ENCODE measurements at regions not wholly inside any gene's neighbourhood (a gene's known extent, or its start where the extent isn't known, plus 50 kb on each side); places are given as distances from the start of the nearest gene placed in this dataset.

DNA sequence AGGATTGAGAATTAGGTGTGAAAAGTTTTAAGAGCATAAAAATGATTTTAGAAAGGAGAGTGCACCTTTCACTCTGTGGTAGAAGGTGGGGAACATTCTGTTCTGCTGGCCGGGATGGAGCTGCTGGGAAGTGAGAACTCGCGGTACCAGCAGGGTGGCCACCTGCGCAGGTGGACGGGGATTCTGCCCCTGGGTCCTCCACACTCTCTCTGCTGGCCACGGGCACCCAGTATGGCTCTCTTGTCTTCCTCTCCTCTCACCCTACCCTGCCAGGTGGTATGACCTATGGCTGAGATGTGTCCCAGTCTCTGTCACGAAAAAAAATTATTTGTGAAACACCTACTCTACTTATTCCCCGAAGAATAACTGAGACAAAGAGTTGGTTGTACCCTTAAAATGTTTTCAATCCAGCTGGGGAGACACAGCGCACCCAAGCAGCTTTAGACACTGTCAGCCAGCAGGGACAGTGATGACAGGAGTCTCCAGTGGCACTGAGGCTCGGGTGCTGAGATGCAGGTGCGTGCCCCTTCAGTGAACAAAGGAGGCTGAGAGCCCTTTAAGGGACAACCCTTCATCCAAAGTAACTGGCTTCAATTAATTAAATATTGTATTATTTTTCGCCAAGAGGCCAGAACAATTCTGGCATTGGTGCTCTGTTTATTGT, 195.4 kb downstream of the TBXT start:
- in situ Hi-C loops (cut with MboI; ENCODE audit: low pct_unique_long_range_greater_than_20kb in 2 of 9, low sequenced_read_pairs in 9 of 9, unreplicated experiment in 9 of 9) = no loop called here
- WGBS, 10 experiments = 0 to 100% (median 68%) methylated on average over 1 to 6 of the region's 12 CpGs; no CpG with 5 or more reads in 3 of the 10 experiments
- ATAC-seq (replicated peaks in 6 of 8) = no peak
- no peaks in the 10 kb centered on the region for H3K4me1 ChIP-seq (replicated peaks in 1 of 2)
- H3K27ac ChIP-seq = no peak overlapping the region
- H3K4me3 ChIP-seq = no peak overlapping the region

DNA sequence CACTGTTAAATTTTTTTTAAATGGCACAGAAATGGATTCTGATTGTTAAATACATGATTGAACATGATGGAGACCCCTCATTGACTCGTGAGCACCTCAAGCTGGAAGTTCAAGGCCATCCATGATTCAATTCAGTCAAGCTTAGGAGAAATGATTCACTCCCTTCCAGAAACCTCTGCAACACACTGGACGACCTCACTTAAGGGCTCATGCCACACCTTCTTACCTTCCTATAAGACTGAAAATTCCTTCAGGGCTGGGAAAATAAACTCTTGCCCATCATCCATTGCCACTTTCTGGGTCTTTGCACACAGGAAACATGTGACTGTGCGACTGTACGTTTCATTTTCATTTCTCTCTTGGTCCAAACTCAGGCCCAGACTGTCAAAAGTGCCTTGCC, 196.4 kb downstream of the TBXT start:
- in situ Hi-C loops (cut with MboI; ENCODE audit: low pct_unique_long_range_greater_than_20kb in 2 of 9, low sequenced_read_pairs in 9 of 9, unreplicated experiment in 9 of 9) = no loop called here
- WGBS, 10 experiments = 0 to 80% (median 70%) methylated on average over 1 to 4 of the region's 4 CpGs; no CpG with 5 or more reads in 3 of the 10 experiments
- no peak overlapping the region for H3K4me3 ChIP-seq
- H3K4me1 ChIP-seq (replicated peaks in 1 of 2) = no peaks in the 10 kb centered on the region
- no peak for ATAC-seq (replicated peaks in 6 of 8)
- H3K27ac ChIP-seq = no peak overlapping the region

DNA sequence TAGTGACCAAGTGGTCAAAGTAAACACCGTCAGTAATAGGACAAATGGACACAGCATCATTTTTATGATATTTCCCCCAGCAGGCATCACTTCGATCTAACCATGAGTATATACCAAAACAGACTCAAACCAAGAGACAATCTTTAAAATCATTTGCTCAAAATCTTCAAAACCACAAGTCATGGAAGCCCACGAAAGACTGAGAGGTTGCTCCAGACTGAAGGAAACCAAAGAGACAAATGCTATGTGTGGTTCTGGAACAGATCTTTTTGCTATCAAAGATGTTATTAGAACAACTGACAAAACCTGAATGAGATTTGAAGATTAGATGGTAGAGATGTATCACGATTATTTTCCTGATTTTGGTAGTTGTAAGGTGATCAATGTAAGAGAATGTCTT, 197.7 kb downstream of the TBXT start:
- H3K4me1 ChIP-seq (replicated peaks in 1 of 2) = no peaks in the 10 kb centered on the region
- ATAC-seq (replicated peaks in 6 of 8) = no peak
- H3K4me3 ChIP-seq = no peak overlapping the region
- H3K27ac ChIP-seq = no peak overlapping the region
- 7 to 100% (median 60%) methylated on average over 1 to 4 of the region's 4 CpGs for WGBS, 10 experiments
- in situ Hi-C loops (cut with MboI; ENCODE audit: low pct_unique_long_range_greater_than_20kb in 2 of 9, low sequenced_read_pairs in 9 of 9, unreplicated experiment in 9 of 9) = no loop called here

DNA sequence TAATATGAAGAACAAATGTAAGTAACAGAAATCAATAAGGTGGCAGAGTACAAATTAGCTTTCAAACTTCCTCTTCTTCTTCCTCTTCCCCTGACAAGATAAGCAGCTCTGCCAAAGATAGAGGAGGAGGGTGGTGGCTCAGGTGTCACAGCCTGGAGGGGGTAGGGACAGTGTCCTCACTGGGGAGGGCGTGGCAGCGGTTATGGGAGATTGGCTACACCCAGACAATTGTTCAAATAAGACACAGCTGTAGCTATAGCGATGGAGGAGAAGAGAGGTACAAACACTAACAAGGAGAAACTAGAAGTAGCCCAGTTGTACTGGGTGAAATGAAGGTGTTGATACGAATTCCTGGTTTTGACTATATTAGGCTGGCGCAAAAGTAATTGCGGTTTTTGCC, 198.5 kb downstream of the TBXT start:
- Histone ChIP-seq H3K4me1 (replicated peaks in 1 of 2) (no peaks in the 10 kb centered on the region), H3K27ac (no peak overlapping the region), H3K4me3 (no peak overlapping the region)
- in situ Hi-C loops (cut with MboI; ENCODE audit: low pct_unique_long_range_greater_than_20kb in 2 of 9, low sequenced_read_pairs in 9 of 9, unreplicated experiment in 9 of 9) = no loop called here
- 53 to 100% (median 83%) methylated on average over 1 to 6 of the region's 6 CpGs; no CpG with 5 or more reads in 3 of the 10 experiments for WGBS, 10 experiments
- ATAC-seq (replicated peaks in 6 of 8) = no peak

DNA sequence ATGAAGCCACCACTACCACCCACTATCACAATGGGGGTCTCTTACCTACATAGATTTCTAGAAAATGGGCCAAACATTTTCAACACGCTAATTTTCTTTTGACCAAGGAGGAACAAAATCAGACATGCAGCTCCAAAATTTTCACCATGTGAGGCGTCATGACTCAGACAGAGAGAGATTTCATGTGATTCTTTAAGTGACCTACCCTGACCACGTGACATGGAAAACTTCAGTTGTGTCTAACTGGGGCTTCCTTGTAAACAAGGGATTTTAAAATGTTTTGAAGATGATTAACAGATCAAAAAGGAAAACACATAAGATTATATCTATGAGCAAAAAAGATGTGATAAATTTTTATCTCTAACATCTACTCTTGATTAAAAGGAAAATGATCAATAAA, 199.2 kb downstream of the TBXT start:
- no peak overlapping the region for H3K27ac ChIP-seq
- H3K4me3 ChIP-seq = no peak overlapping the region
- H3K4me1 ChIP-seq (replicated peaks in 1 of 2) = no peaks in the 10 kb centered on the region
- in situ Hi-C loops (cut with MboI; ENCODE audit: low pct_unique_long_range_greater_than_20kb in 2 of 9, low sequenced_read_pairs in 9 of 9, unreplicated experiment in 9 of 9) = no loop called here
- WGBS, 10 experiments = 22 to 92% (median 81%) methylated on average over 1 to 3 of the region's 3 CpGs; no CpG with 5 or more reads in 1 of the 10 experiments
- ATAC-seq (replicated peaks in 6 of 8) = no peak

DNA sequence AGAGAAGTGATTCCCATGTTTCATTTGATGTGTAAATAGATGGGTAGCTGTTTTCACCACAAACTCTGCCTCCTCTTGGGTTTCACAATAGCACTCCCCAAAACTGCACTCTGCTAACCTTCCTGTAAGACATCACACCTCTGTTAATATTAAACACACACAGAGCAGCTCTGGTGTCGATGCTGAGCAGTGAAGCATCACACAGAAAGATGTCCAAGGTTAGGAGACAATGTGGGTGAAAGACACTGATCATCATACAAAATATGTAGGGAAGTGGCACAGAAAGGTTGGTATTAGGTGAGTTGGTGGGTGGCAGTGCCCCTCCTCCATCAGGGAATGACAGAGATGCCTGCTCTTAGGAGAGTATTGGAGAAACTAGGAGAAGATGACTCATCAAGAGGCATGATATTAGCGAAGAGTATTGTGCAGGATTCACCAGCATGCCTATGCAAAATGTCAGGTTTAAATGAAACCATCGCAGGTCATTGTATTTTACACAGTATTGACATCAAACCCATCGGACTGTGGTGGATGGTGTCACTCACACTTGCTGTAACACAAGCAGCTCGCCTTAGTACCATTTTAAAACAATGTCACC, 199.7 kb downstream of the TBXT start:
- Histone ChIP-seq H3K4me3 (no peak overlapping the region), H3K27ac (no peak overlapping the region), H3K4me1 (replicated peaks in 1 of 2) (no peaks in the 10 kb centered on the region)
- in situ Hi-C loops (cut with MboI; ENCODE audit: low pct_unique_long_range_greater_than_20kb in 2 of 9, low sequenced_read_pairs in 9 of 9, unreplicated experiment in 9 of 9) = no loop called here
- ATAC-seq (replicated peaks in 6 of 8) = peak in 3 of 8 experiments; percentile 29 to 58 (median 49)
- 20 to 100% (median 47%) methylated on average over 1 to 5 of the region's 5 CpGs; no CpG with 5 or more reads in 2 of the 10 experiments for WGBS, 10 experiments

DNA sequence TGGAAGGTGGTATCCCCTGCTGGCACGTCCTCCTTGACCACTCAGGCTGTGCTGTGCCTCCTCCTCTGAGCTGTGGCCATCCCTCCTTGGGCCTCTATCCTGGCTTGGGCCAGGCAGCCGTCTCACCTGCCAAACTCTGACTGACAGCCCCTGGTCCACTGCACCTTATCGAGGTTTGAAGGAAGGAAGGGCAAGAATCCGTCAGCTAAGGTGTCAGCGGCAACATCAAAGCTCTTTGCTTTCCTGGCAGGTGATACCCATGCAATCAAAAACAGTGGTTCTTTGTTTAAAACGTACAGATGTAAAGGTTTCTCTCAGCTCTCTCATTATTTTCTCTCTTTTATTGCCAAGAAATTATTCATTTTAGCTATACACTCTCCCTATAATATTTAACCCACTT, 203.9 kb downstream of the TBXT start:
- no peak for ATAC-seq (replicated peaks in 6 of 8)
- no peaks in the 10 kb centered on the region for H3K4me1 ChIP-seq (replicated peaks in 1 of 2)
- no peak overlapping the region for H3K27ac ChIP-seq
- in situ Hi-C loops (cut with MboI; ENCODE audit: low pct_unique_long_range_greater_than_20kb in 2 of 9, low sequenced_read_pairs in 9 of 9, unreplicated experiment in 9 of 9) = no loop called here
- no peak overlapping the region for H3K4me3 ChIP-seq
- WGBS, 10 experiments = 17 to 83% (median 53%) methylated on average over 1 to 6 of the region's 6 CpGs; no CpG with 5 or more reads in 2 of the 10 experiments

DNA sequence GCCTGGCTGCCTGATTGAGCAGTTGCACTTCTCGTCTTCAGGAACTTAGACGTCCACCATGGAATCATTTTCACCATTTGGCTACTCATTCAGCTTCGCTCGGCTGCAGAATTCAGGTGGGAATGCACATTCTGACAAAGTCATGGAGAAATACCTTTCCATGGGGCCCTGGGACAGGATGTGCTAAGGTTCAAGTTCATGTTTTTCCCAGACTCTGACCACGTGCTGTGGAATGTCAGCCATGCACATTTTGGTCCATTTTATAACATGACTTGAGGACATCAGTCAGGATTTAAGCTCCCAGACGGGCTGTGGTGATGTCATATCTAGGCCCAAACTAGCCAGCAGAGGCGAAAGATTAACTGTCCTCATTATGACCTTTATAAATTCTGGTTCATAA, 205.3 kb downstream of the TBXT start:
- Histone ChIP-seq H3K4me1 (replicated peaks in 1 of 2) (no peaks in the 10 kb centered on the region), H3K27ac (no peak overlapping the region), H3K4me3 (no peak overlapping the region)
- in situ Hi-C loops (cut with MboI; ENCODE audit: low pct_unique_long_range_greater_than_20kb in 2 of 9, low sequenced_read_pairs in 9 of 9, unreplicated experiment in 9 of 9) = no loop called here
- 0 to 89% (median 60%) methylated on average over 1 to 5 of the region's 7 CpGs; no CpG with 5 or more reads in 3 of the 10 experiments for WGBS, 10 experiments
- ATAC-seq (replicated peaks in 6 of 8) = no peak

DNA sequence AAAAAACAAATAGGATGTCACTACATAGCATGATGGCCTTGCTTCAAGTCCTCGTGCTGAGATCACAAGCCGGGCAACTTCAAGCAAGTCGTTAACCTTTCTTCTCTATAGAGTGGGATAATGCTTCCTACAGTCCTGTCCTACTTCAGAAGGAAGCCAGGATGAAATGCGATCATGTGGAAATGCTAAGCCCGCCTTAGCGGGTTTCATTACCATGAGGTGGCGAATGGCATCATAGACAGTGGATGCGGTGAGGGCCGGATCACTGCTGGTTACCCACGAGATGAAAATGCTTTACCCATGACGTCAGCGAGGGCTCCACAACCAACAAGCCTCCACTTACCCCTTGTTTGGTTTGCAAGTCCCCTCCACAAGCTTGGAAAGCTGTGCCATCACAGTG, 206.4 kb downstream of the TBXT start:
- ATAC-seq (replicated peaks in 6 of 8) = no peak
- 50 to 100% (median 83%) methylated on average over 1 to 7 of the region's 12 CpGs; no CpG with 5 or more reads in 3 of the 10 experiments for WGBS, 10 experiments
- in situ Hi-C loops (cut with MboI; ENCODE audit: low pct_unique_long_range_greater_than_20kb in 2 of 9, low sequenced_read_pairs in 9 of 9, unreplicated experiment in 9 of 9) = no loop called here
- no peak overlapping the region for H3K27ac ChIP-seq
- H3K4me3 ChIP-seq = no peak overlapping the region
- H3K4me1 ChIP-seq (replicated peaks in 1 of 2) = no peaks in the 10 kb centered on the region

DNA sequence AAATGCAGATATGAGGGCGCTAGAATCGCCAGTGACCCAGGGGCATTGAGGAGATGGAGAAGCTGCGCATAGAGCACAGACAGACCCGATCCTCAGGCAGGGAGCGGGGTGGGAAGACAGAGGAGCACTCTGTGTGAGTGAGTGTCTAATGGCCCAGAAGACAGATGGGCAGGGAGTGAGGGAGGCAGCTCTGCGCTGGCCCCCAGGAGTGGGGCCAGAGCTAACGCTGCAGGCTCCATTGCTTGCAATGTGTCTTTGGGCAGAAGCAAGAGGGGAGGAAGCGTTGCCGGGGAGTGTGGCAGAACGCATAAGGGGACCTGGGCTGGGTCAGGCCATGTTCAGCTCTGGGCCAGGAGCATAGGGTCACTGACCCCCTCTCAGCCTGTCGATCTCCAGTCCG, 207.0 kb downstream of the TBXT start:
- peak in 1 of 8 experiments; percentile 30 for ATAC-seq (replicated peaks in 6 of 8)

DNA sequence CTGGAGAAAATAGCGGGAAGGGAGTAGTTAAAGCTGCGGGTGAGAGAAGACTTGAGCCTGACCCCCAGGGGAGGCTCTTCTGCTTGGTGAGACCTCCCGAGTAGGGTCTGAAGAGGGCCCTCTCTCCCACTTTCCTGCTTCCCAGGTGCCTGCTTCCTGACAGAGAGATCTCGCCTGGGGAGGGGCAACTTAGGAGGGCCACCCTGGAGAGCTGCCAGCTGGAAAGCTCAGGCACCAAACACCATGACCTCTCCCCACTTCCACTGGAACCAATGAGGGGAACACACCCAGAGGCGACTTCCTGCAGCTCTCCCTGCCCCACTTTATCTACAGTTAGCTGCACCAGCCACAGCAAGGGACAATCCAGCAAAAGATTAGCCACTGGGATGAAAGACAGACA, 208.0 kb downstream of the TBXT start:
- no peak overlapping the region for H3K27ac ChIP-seq
- ATAC-seq (replicated peaks in 6 of 8) = no peak
- H3K4me3 ChIP-seq = no peak overlapping the region
- WGBS, 10 experiments = 40 to 95% (median 63%) methylated on average over 1 to 4 of the region's 5 CpGs; no CpG with 5 or more reads in 4 of the 10 experiments
- in situ Hi-C loops (cut with MboI; ENCODE audit: low pct_unique_long_range_greater_than_20kb in 2 of 9, low sequenced_read_pairs in 9 of 9, unreplicated experiment in 9 of 9) = no loop called here
- H3K4me1 ChIP-seq (replicated peaks in 1 of 2) = no peaks in the 10 kb centered on the region

More for the DNA sequence above, 207.0 kb downstream of the TBXT start:
- Histone ChIP-seq H3K4me3 (no peak overlapping the region), H3K4me1 (replicated peaks in 1 of 2) (no peaks in the 10 kb centered on the region), H3K27ac (no peak overlapping the region)
- 0 to 100% (median 67%) methylated on average over 1 to 5 of the region's 12 CpGs; no CpG with 5 or more reads in 3 of the 10 experiments for WGBS, 10 experiments
- in situ Hi-C loops (cut with MboI; ENCODE audit: low pct_unique_long_range_greater_than_20kb in 2 of 9, low sequenced_read_pairs in 9 of 9, unreplicated experiment in 9 of 9) = no loop called here

DNA sequence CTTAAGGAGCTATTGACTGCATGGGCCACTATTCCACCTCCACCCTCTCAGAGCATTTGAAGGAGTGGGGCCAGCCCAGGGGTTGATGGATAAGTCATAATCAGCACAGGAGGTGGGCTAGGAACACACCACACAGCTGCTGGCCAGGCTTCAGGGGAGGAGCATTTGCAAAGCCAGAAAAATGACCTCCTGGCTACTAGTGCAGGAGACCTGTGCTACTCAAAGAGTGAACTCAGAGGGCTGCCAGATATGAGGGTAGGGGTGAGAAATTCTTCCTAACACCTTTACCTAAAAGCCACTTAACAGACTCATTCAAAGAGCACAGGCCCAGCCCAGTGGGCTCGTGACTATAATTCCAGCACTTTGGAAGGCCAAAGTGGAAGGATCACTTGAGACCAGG, 210.8 kb downstream of the TBXT start:
- Histone ChIP-seq H3K4me3 (no peak overlapping the region), H3K27ac (no peak overlapping the region), H3K4me1 (replicated peaks in 1 of 2) (no peaks in the 10 kb centered on the region)
- ATAC-seq (replicated peaks in 6 of 8) = no peak
- 0 to 88% (median 71%) methylated on average over 1 of the region's 1 CpG; no CpG with 5 or more reads in 6 of the 10 experiments for WGBS, 10 experiments
- in situ Hi-C loops (cut with MboI; ENCODE audit: low pct_unique_long_range_greater_than_20kb in 2 of 9, low sequenced_read_pairs in 9 of 9, unreplicated experiment in 9 of 9) = no loop called here

DNA sequence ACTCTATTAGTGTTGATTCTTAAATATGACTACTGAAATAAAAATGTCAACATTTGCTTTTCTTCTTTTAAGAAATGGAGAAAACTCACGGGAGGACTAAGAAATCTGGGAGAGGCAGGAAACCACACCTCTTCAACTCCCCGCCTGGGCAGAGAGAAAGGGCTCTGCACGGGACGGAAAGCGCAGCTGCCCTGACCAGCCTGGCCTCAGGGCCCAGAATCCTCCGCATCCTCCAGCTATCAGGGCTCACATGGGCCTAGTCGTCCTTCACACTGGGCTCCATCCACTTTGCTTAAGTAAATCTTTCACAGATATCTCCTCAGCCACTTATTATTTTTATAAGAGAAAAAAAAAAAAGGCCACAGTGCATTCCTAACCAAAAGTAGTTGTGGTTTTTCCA, 215.1 kb downstream of the TBXT start:
- H3K27ac ChIP-seq = no peak overlapping the region
- in situ Hi-C loops (cut with MboI; ENCODE audit: low pct_unique_long_range_greater_than_20kb in 2 of 9, low sequenced_read_pairs in 9 of 9, unreplicated experiment in 9 of 9) = no loop called here
- no peak overlapping the region for H3K4me3 ChIP-seq
- 13 to 92% (median 64%) methylated on average over 1 to 6 of the region's 7 CpGs; no CpG with 5 or more reads in 2 of the 10 experiments for WGBS, 10 experiments
- ATAC-seq (replicated peaks in 6 of 8) = no peak
- no peaks in the 10 kb centered on the region for H3K4me1 ChIP-seq (replicated peaks in 1 of 2)

DNA sequence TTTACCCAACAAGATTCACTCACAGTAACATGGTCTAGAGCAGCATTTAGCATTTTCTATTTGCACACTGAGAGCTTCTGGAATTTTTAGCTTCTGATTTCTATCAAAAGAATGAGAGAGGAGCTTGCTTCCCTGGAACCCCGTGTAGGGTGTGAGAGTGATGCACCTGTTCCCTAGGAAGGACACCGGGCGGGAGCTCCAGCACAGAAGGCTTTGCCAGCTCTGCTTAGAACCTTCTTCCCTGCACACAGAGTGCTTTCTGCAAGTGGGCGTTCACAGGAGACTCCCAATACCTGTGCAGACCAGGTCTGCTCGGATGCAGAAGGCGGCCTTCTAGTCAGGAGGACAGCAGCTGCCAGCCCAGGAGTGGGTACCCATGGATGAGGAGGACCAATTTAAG, 217.3 kb downstream of the TBXT start:
- in situ Hi-C loops (cut with MboI; ENCODE audit: low pct_unique_long_range_greater_than_20kb in 2 of 9, low sequenced_read_pairs in 9 of 9, unreplicated experiment in 9 of 9) = no loop called here
- H3K27ac ChIP-seq = no peak overlapping the region
- H3K4me1 ChIP-seq (replicated peaks in 1 of 2) = no peaks in the 10 kb centered on the region

More for the DNA sequence above, 217.3 kb downstream of the TBXT start:
- H3K4me3 ChIP-seq = no peak overlapping the region
- 10 to 80% (median 67%) methylated on average over 1 to 5 of the region's 6 CpGs; no CpG with 5 or more reads in 5 of the 10 experiments for WGBS, 10 experiments
- no peak for ATAC-seq (replicated peaks in 6 of 8)
